ENCODE measurements at regions not wholly inside any gene's neighbourhood (a gene's known extent, or its start where the extent isn't known, plus 50 kb on each side); places are given as distances from the start of the nearest gene placed in this dataset.

GRCh38 chr14:86770186-86770585, 1222.8 kb downstream of the GALC start:
- intact Hi-C loops (cut with micrococcal nuclease; ENCODE audit: unreplicated experiment), result no loop called here
- ChIA-PET POLR2A (ENCODE audit: low non-redundant PET) (no interaction called here), CTCF (no interaction called here)
- H3K4me1 ChIP-seq (ENCODE audit: insufficient read depth, low read length, poor library complexity, severe bottlenecking), result peaks cover 6% of the 10 kb centered on the region
- H3K9me3 ChIP-seq (ENCODE audit: low read depth, low read length, poor library complexity, severe bottlenecking), result no peaks in the 10 kb centered on the region
- H3K27me3 ChIP-seq (replicated peaks; ENCODE audit: insufficient read depth, low read depth, low read length, poor library complexity), result no peaks in the 10 kb centered on the region
- H3K36me3 ChIP-seq (ENCODE audit: insufficient read depth, low read length, poor library complexity, severe bottlenecking), result no peaks in the 10 kb centered on the region
- BruUV-seq (replicated peaks), result no TSS peak
- TF ChIP-seq CTCF (conservative IDR thresholded peaks at IDR 0.05; ENCODE audit: low read depth, low read length) (no peak), EZH2 (IDR thresholded peaks at IDR 0.05; ENCODE audit: borderline replicate concordance, low read depth, low read length, poor library complexity, severe bottlenecking) (no peak)
- H3K4me3 ChIP-seq (ENCODE audit: low read depth, low read length, poor library complexity, severe bottlenecking), result no peak overlapping the region
- H3K27ac ChIP-seq (ENCODE audit: low read depth, low read length, poor library complexity, severe bottlenecking), result no peak overlapping the region
- DNase-seq (ENCODE audit: low spot score), result no peak

GRCh38 chr14:86766469-86766868, 1226.5 kb downstream of the GALC start:
- ChIA-PET POLR2A (ENCODE audit: low non-redundant PET) (no interaction called here), CTCF (no interaction called here)
- no TSS peak for BruUV-seq (replicated peaks)
- no peaks in the 10 kb centered on the region for H3K36me3 ChIP-seq (ENCODE audit: insufficient read depth, low read length, poor library complexity, severe bottlenecking)
- H3K27ac ChIP-seq (ENCODE audit: low read depth, low read length, poor library complexity, severe bottlenecking), result no peak overlapping the region
- H3K9me3 ChIP-seq (ENCODE audit: low read depth, low read length, poor library complexity, severe bottlenecking), result no peaks in the 10 kb centered on the region
- no peak for TF ChIP-seq EZH2 (IDR thresholded peaks at IDR 0.05; ENCODE audit: borderline replicate concordance, low read depth, low read length, poor library complexity, severe bottlenecking)
- TF ChIP-seq CTCF (conservative IDR thresholded peaks at IDR 0.05; ENCODE audit: low read depth, low read length), result no peak
- H3K4me1 ChIP-seq (ENCODE audit: insufficient read depth, low read length, poor library complexity, severe bottlenecking), result peaks cover 2% of the 10 kb centered on the region
- H3K4me3 ChIP-seq (ENCODE audit: low read depth, low read length, poor library complexity, severe bottlenecking), result no peak overlapping the region
- H3K27me3 ChIP-seq (replicated peaks; ENCODE audit: insufficient read depth, low read depth, low read length, poor library complexity), result no peaks in the 10 kb centered on the region
- intact Hi-C loops (cut with micrococcal nuclease; ENCODE audit: unreplicated experiment), result no loop called here
- DNase-seq (ENCODE audit: low spot score), result peak; percentile 60

- Histone ChIP-seq H3K27ac (ENCODE audit: low read depth, low read length, poor library complexity, severe bottlenecking) (no peak overlapping the region), H3K4me3 (ENCODE audit: low read depth, low read length, poor library complexity, severe bottlenecking) (no peak overlapping the region), H3K4me1 (ENCODE audit: insufficient read depth, low read length, poor library complexity, severe bottlenecking) (peaks cover 2% of the 10 kb centered on the region), H3K36me3 (ENCODE audit: insufficient read depth, low read length, poor library complexity, severe bottlenecking) (no peaks in the 10 kb centered on the region), H3K27me3 (replicated peaks; ENCODE audit: insufficient read depth, low read depth, low read length, poor library complexity) (no peaks in the 10 kb centered on the region), H3K9me3 (ENCODE audit: low read depth, low read length, poor library complexity, severe bottlenecking) (no peaks in the 10 kb centered on the region)
- intact Hi-C loops (cut with micrococcal nuclease; ENCODE audit: unreplicated experiment), result no loop called here
- DNase-seq (ENCODE audit: low spot score), result no peak
- ChIA-PET CTCF (no interaction called here), POLR2A (ENCODE audit: low non-redundant PET) (no interaction called here)
- BruUV-seq (replicated peaks), result no TSS peak
- no peak for TF ChIP-seq CTCF (conservative IDR thresholded peaks at IDR 0.05; ENCODE audit: low read depth, low read length)
- no peak for TF ChIP-seq EZH2 (IDR thresholded peaks at IDR 0.05; ENCODE audit: borderline replicate concordance, low read depth, low read length, poor library complexity, severe bottlenecking)
Observed at GRCh38 chr14:86761611-86762010, 1231.4 kb downstream of the GALC start.
